HCT116 (cell line): ENCODE measurements at regions not wholly inside any gene's neighbourhood (a gene's known extent, or its start where the extent isn't known, plus 50 kb on each side); places are given as distances from the start of the nearest gene placed in this dataset.

ENCODE experiments used
- ATAC-seq: fragments of 200-7000 bp; cut with Tn5 transposase; 2 replicates; pipeline ENCODE4 v1.9.1; 2020; ENCODE audit warnings: mild to moderate bottlenecking, moderate library complexity
- BruUV-seq: library from RNA; stranded (reverse); fragments of 400-500 nt; replicated peaks from 2 replicates; lab custom pipeline; 2021; lab: Mats Ljungman, UMichigan
- CTCF ChIA-PET: fragments of 300-600 bp; sonication (Branson Sonifier 250); formaldehyde crosslinking; loops from one replicate; lab custom pipeline; 2021; ENCODE audit warnings: antibody characterized with exemption; lab: Charles Lee
- POLR2A ChIA-PET: fragments of 300-600, 350-600 bp; sonication (Branson Sonifier 250); formaldehyde crosslinking; loops from one replicate; lab custom pipeline; 2021; ENCODE audit warnings: antibody characterized with exemption; lab: Charles Lee
- RAD21 ChIA-PET, 2 experiments: fragments of 300-600 bp; sonication (Branson Sonifier 250); formaldehyde crosslinking; loops; one replicate each; lab custom pipeline; 2023; ENCODE audit warnings: low total read pairs in 2 of 2; ENCODE audit not compliant: uncharacterized antibody in 2 of 2, unreplicated experiment in 2 of 2, low non-redundant PET in 1 of 2; lab: Charles Lee
- DNase-seq: peaks from one replicate; pipeline ENCODE4 v3.0.0-alpha.2; 2010; ENCODE audit warnings: low read depth, low spot score
- H2AFZ ChIP-seq: fragments of 200-600 bp; shearing (Covaris generic), sonication (generic); 2 replicates; pipeline ENCODE4 v1.6.1; 2017; ENCODE audit warnings: low read depth, mixed run types, mixed read lengths, antibody characterized with exemption, low read length; ENCODE audit not compliant: poor library complexity, severe bottlenecking
- H3K27ac ChIP-seq: 2 replicates; pipeline ENCODE4 v1.5.1; 2012; ENCODE audit warnings: low read depth, low read length
- H3K27me3 ChIP-seq: fragments of 200-600 bp; sonication (generic); 2 replicates; pipeline ENCODE4 v1.6.1; 2016; ENCODE audit warnings: mixed run types, low read length, mixed read lengths; ENCODE audit not compliant: insufficient read depth
- H3K36me3 ChIP-seq, 2 experiments: fragments of 200-500 bp in 1 of 2; fragments of 200-600 bp in 1 of 2; sonication (Bioruptor generic) in 1 of 2; sonication (generic) in 1 of 2; 2 replicates each; pipeline versions ENCODE4 v1.5.1 to v1.6.1; 2014 to 2016; ENCODE audit warnings: low read length in 2 of 2, inconsistent platforms in 1 of 2, mixed read lengths in 1 of 2, mixed run types in 1 of 2; ENCODE audit not compliant: insufficient read depth in 2 of 2, control insufficient read depth in 1 of 2
- H3K4me1 ChIP-seq, 2 experiments: fragments of 200-600 bp in 1 of 2; sonication (generic) in 1 of 2; 2 replicates each; pipeline versions ENCODE4 v1.5.1 to v1.6.1; 2012 to 2017; ENCODE audit warnings: low read length in 2 of 2, inconsistent platforms in 1 of 2, mild to moderate bottlenecking in 1 of 2, mixed read lengths in 1 of 2, mixed run types in 1 of 2, moderate library complexity in 1 of 2; ENCODE audit not compliant: insufficient read depth in 2 of 2, control insufficient read depth in 1 of 2
- H3K4me2 ChIP-seq: fragments of 200-600 bp; sonication (generic); 2 replicates; pipeline ENCODE4 v1.6.1; 2017; ENCODE audit warnings: mixed run types, low read length, mixed read lengths
- H3K4me3 ChIP-seq, 2 experiments: fragments of 200-600 bp in 1 of 2; sonication (generic) in 1 of 2; replicated peaks in 1 of 2; 2 replicates each; pipeline ENCODE4 v1.5.1; 2011 to 2016; ENCODE audit warnings: low read length in 2 of 2, control low read depth in 1 of 2, low read depth in 1 of 2, mild to moderate bottlenecking in 1 of 2, mixed read lengths in 1 of 2, mixed run types in 1 of 2
- H3K79me2 ChIP-seq: fragments of 200-600 bp; sonication (generic); 2 replicates; pipeline ENCODE4 v1.6.1; 2017; ENCODE audit warnings: mild to moderate bottlenecking, mixed run types, low read length, moderate library complexity, mixed read lengths; ENCODE audit not compliant: insufficient read depth
- H3K9ac ChIP-seq: fragments of 200-600 bp; sonication (generic); 2 replicates; pipeline ENCODE4 v1.6.1; 2016; ENCODE audit warnings: low read length, mixed read lengths
- H3K9me2 ChIP-seq: fragments of 200-600 bp; sonication (generic), shearing (Covaris generic); 2 replicates; pipeline ENCODE4 v1.6.1; 2017; ENCODE audit warnings: mixed run types, mild to moderate bottlenecking, moderate library complexity; ENCODE audit not compliant: insufficient read depth
- H3K9me3 ChIP-seq, 2 experiments: fragments of 200-500 bp in 1 of 2; fragments of 200-600 bp in 1 of 2; sonication (Bioruptor generic) in 1 of 2; sonication (generic) in 1 of 2; 2 replicates each; pipeline ENCODE4 v1.6.1; 2014 to 2017; ENCODE audit warnings: low read length in 2 of 2, mixed read lengths in 2 of 2, inconsistent platforms in 1 of 2, low read depth in 1 of 2, mild to moderate bottlenecking in 1 of 2, mixed run types in 1 of 2, moderate library complexity in 1 of 2; ENCODE audit not compliant: control insufficient read depth in 1 of 2, insufficient read depth in 1 of 2
- H4K20me1 ChIP-seq: fragments of 200-600 bp; sonication (generic), shearing (Covaris generic); 2 replicates; pipeline ENCODE4 v1.6.1; 2017; ENCODE audit warnings: mixed run types, mild to moderate bottlenecking, moderate library complexity; ENCODE audit not compliant: insufficient read depth
- ATF3 ChIP-seq: IDR thresholded peaks from 2 replicates; pipeline ENCODE4 v1.6.1; 2012
- CBX3 ChIP-seq: IDR thresholded peaks from 2 replicates; pipeline ENCODE4 v1.6.1; 2012; ENCODE audit warnings: low read depth
- CEBPB ChIP-seq: IDR thresholded peaks from 2 replicates; pipeline ENCODE4 v1.6.1; 2012; ENCODE audit warnings: low read depth
- CTCF ChIP-seq, 3 experiments: fragments of 200-600 bp in 1 of 3; sonication (generic) in 1 of 3; IDR thresholded peaks in 2 of 3; conservative IDR thresholded peaks in 1 of 3; 2 replicates each; pipeline ENCODE4 v1.5.1; 2012 to 2017; ENCODE audit warnings: low read depth in 2 of 3, low read length in 2 of 3, antibody characterized with exemption in 1 of 3, borderline replicate concordance in 1 of 3, control low read depth in 1 of 3, mild to moderate bottlenecking in 1 of 3, mixed read lengths in 1 of 3, mixed run types in 1 of 3, moderate library complexity in 1 of 3; ENCODE audit not compliant: insufficient read depth in 1 of 3
- EGR1 ChIP-seq: IDR thresholded peaks from 2 replicates; pipeline ENCODE4 v1.6.1; 2012; ENCODE audit warnings: low read depth
- ELF1 ChIP-seq: IDR thresholded peaks from 2 replicates; pipeline ENCODE4 v1.6.1; 2012; ENCODE audit warnings: low read depth, borderline replicate concordance
- EZH2 ChIP-seq: fragments of 200-600 bp; sonication (generic); IDR thresholded peaks from 2 replicates; pipeline ENCODE4 v1.6.1; 2017; ENCODE audit warnings: antibody characterized with exemption, mixed run types
- EZH2phosphoT487 ChIP-seq: fragments of 200-600 bp; IDR thresholded peaks from 2 replicates; pipeline ENCODE4 v1.6.1; 2018; ENCODE audit warnings: antibody characterized with exemption, borderline replicate concordance
- JUND ChIP-seq: IDR thresholded peaks from 2 replicates; pipeline ENCODE4 v1.6.1; 2012
- MAX ChIP-seq: IDR thresholded peaks from 2 replicates; pipeline ENCODE4 v1.6.1; 2012
- POLR2A ChIP-seq: IDR thresholded peaks from 2 replicates; pipeline ENCODE4 v1.7.0; 2011; ENCODE audit warnings: borderline replicate concordance; ENCODE audit not compliant: insufficient read depth, insufficient read length; ENCODE audit errors: extremely low read depth
- POLR2AphosphoS5 ChIP-seq: IDR thresholded peaks from 2 replicates; pipeline ENCODE4 v1.6.1; 2011; ENCODE audit warnings: mild to moderate bottlenecking, low read depth, low read length, moderate library complexity
- RAD21 ChIP-seq: IDR thresholded peaks from 2 replicates; pipeline ENCODE4 v1.6.1; 2012; ENCODE audit warnings: low read depth, mild to moderate bottlenecking
- REST ChIP-seq: IDR thresholded peaks from 2 replicates; pipeline ENCODE4 v1.6.1; 2012; ENCODE audit warnings: low read depth
- SIN3A ChIP-seq: IDR thresholded peaks from 2 replicates; pipeline ENCODE4 v1.6.1; 2012; ENCODE audit warnings: low read depth
- SP1 ChIP-seq: IDR thresholded peaks from 2 replicates; pipeline ENCODE4 v1.6.1; 2012; ENCODE audit warnings: low read depth
- SRF ChIP-seq: IDR thresholded peaks from 2 replicates; pipeline ENCODE4 v1.6.1; 2012; ENCODE audit warnings: low read depth
- TCF7L2 ChIP-seq: IDR thresholded peaks from 2 replicates; pipeline ENCODE4 v1.7.0; 2011; ENCODE audit warnings: borderline replicate concordance, inconsistent platforms; ENCODE audit not compliant: insufficient read depth, insufficient read length; ENCODE audit errors: extremely low read depth
- ZBTB33 ChIP-seq: IDR thresholded peaks from 2 replicates; pipeline ENCODE4 v1.6.1; 2011; ENCODE audit warnings: mild to moderate bottlenecking, low read length, moderate library complexity; ENCODE audit not compliant: insufficient replicate concordance; ENCODE audit errors: extremely low read depth
- ZFX ChIP-seq: fragments of 450-650 bp; IDR thresholded peaks from 2 replicates; pipeline ENCODE4 v1.6.1; 2017
- intact Hi-C: fragments of 100-400 bp; cut with micrococcal nuclease; formaldehyde crosslinking; loops from 2 replicates; pipeline ENCODE4 v1.10.0; 2022

GRCh38 chr7:113635492-113635891 lies 283.3 kb downstream of the PPP1R3A start:
- Histone ChIP-seq H2AFZ (no peak overlapping the region), H3K79me2 (no peaks in the 10 kb centered on the region), H3K4me2 (no peak overlapping the region), H3K27me3 (no peaks in the 10 kb centered on the region), H3K4me1 (peaks cover 0 to 6% of the 10 kb centered on the region in 2 experiments; a peak in 2 of 4 replicates), H3K9me3 (no peaks in the 10 kb centered on the region), H3K36me3 (no peaks in the 10 kb centered on the region), H3K27ac (no peak overlapping the region), H4K20me1 (no peaks in the 10 kb centered on the region), H3K9ac (no peak overlapping the region), H3K9me2 (no peaks in the 10 kb centered on the region; the same call in 1 of the 2 replicates), H3K4me3 (no peak overlapping the region)
- no TSS peak for BruUV-seq
- no peak for DNase-seq
- intact Hi-C loops, result no loop called here
- ChIA-PET CTCF (no interaction called here), RAD21 (no interaction called here), POLR2A (no interaction called here)
- TF ChIP-seq REST (no peak), MAX (no peak), TCF7L2 (no peak), ZBTB33 (no peak), SP1 (no peak), CTCF (IDR thresholded peaks at IDR 0.05 in 2 of 3, conservative IDR thresholded peaks at IDR 0.05 in 1 of 3; ENCODE audit: borderline replicate concordance in 1 of 3, insufficient read depth in 1 of 3, low read depth in 2 of 3, low read length in 2 of 3) (no peak), ATF3 (no peak), POLR2AphosphoS5 (no peak), JUND (no peak), SRF (no peak), ZFX (no peak), EZH2phosphoT487 (no peak), SIN3A (no peak), POLR2A (no peak), EGR1 (no peak), RAD21 (no peak), CBX3 (no peak), CEBPB (no peak), EZH2 (no peak), ELF1 (no peak)
- no peak for ATAC-seq
